ENCODE measurements at regions not wholly inside any gene's neighbourhood (a gene's known extent, or its start where the extent isn't known, plus 50 kb on each side); places are given as distances from the start of the nearest gene placed in this dataset.

GRCh38 chr2:34353509-34354113 is 754.5 kb upstream of the FAM98A start:
- DNase-seq, result no peak

- DNase-seq, result no peak
Observed at GRCh38 chr2:34349527-34349926, 750.4 kb upstream of the FAM98A start.

- no peak for DNase-seq
Observed at GRCh38 chr2:34345030-34345429, 745.9 kb upstream of the FAM98A start.

GRCh38 chr2:34340307-34340706 is 741.2 kb upstream of the FAM98A start:
- no peak for DNase-seq

- no peak for DNase-seq
Observed at GRCh38 chr2:34337735-34338134, 738.6 kb upstream of the FAM98A start.

- DNase-seq, result no peak
Observed at GRCh38 chr2:34332813-34333212, 733.7 kb upstream of the FAM98A start.

- no peak for DNase-seq
Observed at GRCh38 chr2:34320056-34320455, 721.0 kb upstream of the FAM98A start.

GRCh38 chr2:34317797-34318196 is 718.7 kb upstream of the FAM98A start:
- no peak for DNase-seq

GRCh38 chr2:34316788-34317187 is 717.7 kb upstream of the FAM98A start:
- DNase-seq, result no peak

- DNase-seq, result no peak
Observed at GRCh38 chr2:34311816-34312215, 712.7 kb upstream of the FAM98A start.

- DNase-seq, result no peak
Observed at GRCh38 chr2:34308140-34308539, 709.0 kb upstream of the FAM98A start.

- no peak for DNase-seq
Observed at GRCh38 chr2:34307636-34308035, 708.5 kb upstream of the FAM98A start.

- DNase-seq, result no peak
Observed at GRCh38 chr2:34306745-34307144, 707.6 kb upstream of the FAM98A start.

GRCh38 chr2:34305587-34305986 is 706.5 kb upstream of the FAM98A start:
- DNase-seq, result no peak

GRCh38 chr2:34294961-34295360 is 695.9 kb upstream of the FAM98A start:
- DNase-seq, result no peak

GRCh38 chr2:34291076-34291475 is 692.0 kb upstream of the FAM98A start:
- no peak for DNase-seq

- DNase-seq, result no peak
Observed at GRCh38 chr2:34288016-34288415, 688.9 kb upstream of the FAM98A start.

GRCh38 chr2:34280606-34281005 is 681.5 kb upstream of the FAM98A start:
- no peak for DNase-seq

GRCh38 chr2:34266908-34267697 is 668.0 kb upstream of the FAM98A start:
- DNase-seq, result no peak

GRCh38 chr2:34261701-34262100 is 662.6 kb upstream of the FAM98A start:
- DNase-seq, result no peak

GRCh38 chr2:34254272-34254878 is 655.3 kb upstream of the FAM98A start:
- DNase-seq, result no peak

GRCh38 chr2:34252111-34252510 is 653.0 kb upstream of the FAM98A start:
- DNase-seq, result no peak

GRCh38 chr2:34251578-34251977 is 652.5 kb upstream of the FAM98A start:
- DNase-seq, result no peak

GRCh38 chr2:34244195-34244594 is 645.1 kb upstream of the FAM98A start:
- no peak for DNase-seq

Data from NCI-H510A (cell line).